MM.1S (cell line): ENCODE measurements at regions not wholly inside any gene's neighbourhood (a gene's known extent, or its start where the extent isn't known, plus 50 kb on each side); places are given as distances from the start of the nearest gene placed in this dataset.

Experiments used
- EZH2phosphoT487 ChIP-seq: fragments of 300-600 bp; sonication (generic); IDR thresholded peaks from 2 replicates; pipeline ENCODE4 v1.6.1; 2018; ENCODE audit warnings: antibody characterized with exemption, low read length
- TF ChIP-seq, protein P1 (sequence below): fragments of 300-600 bp; sonication (generic); IDR thresholded peaks from 2 replicates; pipeline ENCODE4 v1.5.1; 2016; ENCODE audit warnings: antibody characterized with exemption, low read length, mixed read lengths

DNA sequence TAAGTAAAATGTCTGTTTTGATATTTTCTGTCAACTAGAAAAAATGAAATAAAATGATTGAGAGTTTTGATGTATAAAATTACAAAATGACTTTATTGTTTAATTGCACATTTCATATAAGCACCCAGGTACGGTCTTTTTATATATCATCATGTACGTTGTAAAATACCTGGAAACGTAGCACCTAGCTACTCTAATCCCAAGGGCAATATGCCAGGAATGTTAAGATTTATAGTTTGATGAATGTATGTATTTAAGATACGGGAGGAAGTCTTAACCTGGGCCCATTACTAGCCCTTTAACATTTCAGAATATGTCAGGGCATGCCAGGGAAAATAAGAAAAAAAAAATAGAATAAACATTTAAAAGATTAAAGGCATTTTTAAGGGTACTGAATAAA is 490.9 kb upstream of the NRSN1 start:
- TF ChIP-seq, protein P1, sequence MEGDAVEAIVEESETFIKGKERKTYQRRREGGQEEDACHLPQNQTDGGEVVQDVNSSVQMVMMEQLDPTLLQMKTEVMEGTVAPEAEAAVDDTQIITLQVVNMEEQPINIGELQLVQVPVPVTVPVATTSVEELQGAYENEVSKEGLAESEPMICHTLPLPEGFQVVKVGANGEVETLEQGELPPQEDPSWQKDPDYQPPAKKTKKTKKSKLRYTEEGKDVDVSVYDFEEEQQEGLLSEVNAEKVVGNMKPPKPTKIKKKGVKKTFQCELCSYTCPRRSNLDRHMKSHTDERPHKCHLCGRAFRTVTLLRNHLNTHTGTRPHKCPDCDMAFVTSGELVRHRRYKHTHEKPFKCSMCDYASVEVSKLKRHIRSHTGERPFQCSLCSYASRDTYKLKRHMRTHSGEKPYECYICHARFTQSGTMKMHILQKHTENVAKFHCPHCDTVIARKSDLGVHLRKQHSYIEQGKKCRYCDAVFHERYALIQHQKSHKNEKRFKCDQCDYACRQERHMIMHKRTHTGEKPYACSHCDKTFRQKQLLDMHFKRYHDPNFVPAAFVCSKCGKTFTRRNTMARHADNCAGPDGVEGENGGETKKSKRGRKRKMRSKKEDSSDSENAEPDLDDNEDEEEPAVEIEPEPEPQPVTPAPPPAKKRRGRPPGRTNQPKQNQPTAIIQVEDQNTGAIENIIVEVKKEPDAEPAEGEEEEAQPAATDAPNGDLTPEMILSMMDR: no peak
- no peak for TF ChIP-seq EZH2phosphoT487
